K562 (cell line): ENCODE measurements at regions not wholly inside any gene's neighbourhood (a gene's known extent, or its start where the extent isn't known, plus 50 kb on each side); places are given as distances from the start of the nearest gene placed in this dataset.

Experiments
- ATAC-seq: fragments of 200-7000 bp; cut with Tn5 transposase; 3 replicates; pipeline ENCODE4 v1.9.1; 2020; ENCODE audit warnings: moderate library complexity
- BruUV-seq: library from RNA; stranded (reverse); fragments of 400-500 nt; replicated peaks from 2 replicates; lab custom pipeline; 2021; lab: Mats Ljungman, UMichigan
- CTCF ChIA-PET: fragments of 300-600 bp; formaldehyde crosslinking; extraction: SDS; loops from one replicate; lab custom pipeline; 2021; ENCODE audit warnings: low intra/inter-chr PET ratio; lab: Yijun Ruan, JAX
- POLR2A ChIA-PET: fragments of 300-600, 350-650 bp; sonication (Branson Sonifier 250); formaldehyde crosslinking; extraction: SDS; loops from one replicate; lab custom pipeline; 2021; ENCODE audit warnings: antibody characterized with exemption, inconsistent platforms; lab: Yijun Ruan, JAX
- DNase-seq, 4 experiments: peaks; one replicate each; pipeline versions ENCODE4 v3.0.0 to v3.0.0-alpha.2; 2011 to 2018; ENCODE audit warnings: low spot score in 3 of 4, mixed read lengths in 3 of 4; ENCODE audit errors: extremely low read depth in 1 of 4
- FAIRE-seq: peaks from 2 replicates; lab custom pipeline; 2011; peaks lifted over from hg19 to GRCh38; lab: Jason Lieb, UNC
- H2AFZ ChIP-seq: 2 replicates; pipeline ENCODE4 v1.6.0; 2011; ENCODE audit warnings: low read depth, low read length, control low read depth, inconsistent platforms
- H3K27ac ChIP-seq: fragments of 200-600 bp; 3 replicates; pipeline ENCODE4 v1.8.0; 2011; ENCODE audit warnings: low read depth, mild to moderate bottlenecking, control low read depth, inconsistent platforms, low read length, moderate library complexity, mixed read lengths; ENCODE audit errors: extremely low read depth
- H3K27me3 ChIP-seq, 2 experiments: fragments of 300-600 bp in 1 of 2; 2 replicates in 1 of 2; 3 replicates in 1 of 2; pipeline versions ENCODE4 v1.6.0 to v1.8.0; 2011; ENCODE audit warnings: inconsistent platforms in 2 of 2, low read length in 2 of 2, mild to moderate bottlenecking in 1 of 2, mixed read lengths in 1 of 2, moderate library complexity in 1 of 2; ENCODE audit not compliant: control insufficient read depth in 2 of 2, insufficient read depth in 2 of 2
- H3K36me3 ChIP-seq: fragments of 300-600 bp; 3 replicates; pipeline ENCODE4 v1.8.0; 2011; ENCODE audit warnings: mild to moderate bottlenecking, low read length, inconsistent platforms; ENCODE audit not compliant: control insufficient read depth, insufficient read depth
- H3K4me1 ChIP-seq, 2 experiments: fragments of 200-600 bp in 1 of 2; replicated peaks in 1 of 2; 2 replicates in 1 of 2; 3 replicates in 1 of 2; pipeline versions ENCODE4 v1.5.1 to v1.8.0; 2011; ENCODE audit warnings: inconsistent platforms in 2 of 2, low read length in 2 of 2, mild to moderate bottlenecking in 1 of 2, mixed read lengths in 1 of 2, moderate library complexity in 1 of 2; ENCODE audit not compliant: control insufficient read depth in 2 of 2, insufficient read depth in 2 of 2
- H3K4me2 ChIP-seq: 2 replicates; pipeline ENCODE4 v1.6.1; 2011; ENCODE audit warnings: low read length, control low read depth, inconsistent platforms, mixed read lengths; ENCODE audit not compliant: insufficient read depth
- H3K4me3 ChIP-seq: fragments of 200-600 bp; sonication (generic), shearing (Covaris generic); 2 replicates; pipeline ENCODE4 v1.5.1; 2016; ENCODE audit warnings: control low read depth, inconsistent platforms
- H3K79me2 ChIP-seq: fragments of 200-600 bp; 3 replicates; pipeline ENCODE4 v1.8.0; 2011; ENCODE audit warnings: low read length, inconsistent platforms; ENCODE audit not compliant: control insufficient read depth, insufficient read depth
- H3K9ac ChIP-seq, 2 experiments: 2 replicates each; pipeline versions ENCODE4 v1.6.0 to v1.6.1; 2011; ENCODE audit warnings: low read depth in 2 of 2, low read length in 2 of 2, control low read depth in 1 of 2, inconsistent platforms in 1 of 2, mild to moderate bottlenecking in 1 of 2, mixed read lengths in 1 of 2; ENCODE audit not compliant: insufficient read depth in 1 of 2
- H3K9me1 ChIP-seq: one replicate; pipeline ENCODE4 v1.6.0; 2011; ENCODE audit warnings: inconsistent platforms, mild to moderate bottlenecking, low read length, moderate library complexity; ENCODE audit not compliant: control insufficient read depth, insufficient read depth
- H3K9me3 ChIP-seq: replicated peaks from 2 replicates; pipeline ENCODE4 v1.5.1; 2011; ENCODE audit warnings: low read depth, low read length, inconsistent platforms; ENCODE audit not compliant: control insufficient read depth, insufficient read depth
- H4K20me1 ChIP-seq: replicated peaks from 2 replicates; pipeline ENCODE4 v1.6.1; 2011; ENCODE audit warnings: low read length, inconsistent platforms, mixed read lengths; ENCODE audit not compliant: control insufficient read depth, insufficient read depth
- ARNT ChIP-seq, 2 experiments: fragments of 450-650 bp; IDR thresholded peaks; 2 replicates each; pipeline ENCODE4 v1.6.1; 2016; ENCODE audit warnings: mild to moderate bottlenecking in 1 of 2
- ESRRB ChIP-seq: fragments of 250-450 bp; sonication (Bioruptor Pico); IDR thresholded peaks from 2 replicates; pipeline ENCODE4 v1.5.0; 2020; ENCODE audit warnings: mild to moderate bottlenecking, moderate library complexity, borderline replicate concordance
- EZH2 ChIP-seq: IDR thresholded peaks from 2 replicates; pipeline ENCODE4 v1.6.1; 2012; ENCODE audit warnings: low read depth, mild to moderate bottlenecking, inconsistent platforms, low read length, borderline replicate concordance
- MIER1 ChIP-seq: fragments of 450-650 bp; IDR thresholded peaks from 2 replicates; pipeline ENCODE4 v1.6.1; 2016; ENCODE audit warnings: antibody characterized with exemption, mild to moderate bottlenecking, low read depth
- NBN ChIP-seq: fragments of 450-650 bp; IDR thresholded peaks from 2 replicates; pipeline ENCODE4 v1.6.1; 2016; ENCODE audit warnings: low read depth, mild to moderate bottlenecking
- PTTG1 ChIP-seq: fragments of 450-650 bp; IDR thresholded peaks from 2 replicates; pipeline ENCODE4 v1.6.1; 2016; ENCODE audit warnings: low read depth, mild to moderate bottlenecking, missing genetic modification characterization, missing compliant biosample characterization
- RFX1 ChIP-seq: fragments of 450-650 bp; IDR thresholded peaks from 2 replicates; pipeline ENCODE4 v1.6.1; 2016; ENCODE audit warnings: mild to moderate bottlenecking, moderate library complexity
- SIN3A ChIP-seq, 2 experiments: fragments of 150-350 bp in 1 of 2; IDR thresholded peaks; 2 replicates each; pipeline ENCODE4 v1.6.1; 2011 to 2016; ENCODE audit warnings: borderline replicate concordance in 2 of 2, low read depth in 2 of 2, low read length in 2 of 2, mild to moderate bottlenecking in 2 of 2, moderate library complexity in 2 of 2; ENCODE audit not compliant: control insufficient read depth in 1 of 2
- SRSF3 ChIP-seq: fragments of 200-400 bp; formaldehyde crosslinking; IDR thresholded peaks from 2 replicates; pipeline ENCODE4 v1.6.1; 2016; ENCODE audit warnings: mild to moderate bottlenecking, low read length, moderate library complexity; ENCODE audit not compliant: insufficient read depth
- TCF7L2 ChIP-seq: fragments of 150-350 bp; IDR thresholded peaks from 2 replicates; pipeline ENCODE4 v1.6.1; 2016; ENCODE audit warnings: low read depth, mild to moderate bottlenecking, low read length, moderate library complexity
- XRCC5 ChIP-seq: fragments of 200-400 bp; formaldehyde crosslinking; IDR thresholded peaks from 2 replicates; pipeline ENCODE4 v1.6.1; 2017; ENCODE audit warnings: low read depth, mild to moderate bottlenecking, low read length
- ZNF224 ChIP-seq: sonication (generic); formaldehyde crosslinking; IDR thresholded peaks from 2 replicates; pipeline ENCODE4 v1.8.0; 2022; ENCODE audit warnings: mild to moderate bottlenecking, missing genetic modification reagents
- in situ Hi-C: fragments of 300-500 bp; cut with MboI; formaldehyde crosslinking; loops from 4 replicates; pipeline ENCODE4 v1.15.0; 2018; ENCODE audit warnings: inconsistent platforms, mixed read lengths
- intact Hi-C: fragments of 100-400 bp; cut with micrococcal nuclease; formaldehyde crosslinking; loops from 2 replicates; pipeline ENCODE4 v1.14.2; 2022
- TF ChIP-seq, protein P1 (sequence below): sonication (generic); formaldehyde crosslinking; IDR thresholded peaks from 2 replicates; pipeline ENCODE4 v1.8.1; 2022; ENCODE audit warnings: missing genetic modification reagents
- TF ChIP-seq, protein P2 (sequence below): fragments of 250-450 bp; sonication (Bioruptor Pico); IDR thresholded peaks from 2 replicates; pipeline ENCODE4 v1.8.0; 2022; ENCODE audit warnings: inconsistent platforms
- TF ChIP-seq, protein P3 (sequence below): fragments of 250-450 bp; sonication (Bioruptor Pico); IDR thresholded peaks from 2 replicates; pipeline ENCODE4 v1.5.0; 2020; ENCODE audit warnings: mild to moderate bottlenecking, borderline replicate concordance

DNA sequence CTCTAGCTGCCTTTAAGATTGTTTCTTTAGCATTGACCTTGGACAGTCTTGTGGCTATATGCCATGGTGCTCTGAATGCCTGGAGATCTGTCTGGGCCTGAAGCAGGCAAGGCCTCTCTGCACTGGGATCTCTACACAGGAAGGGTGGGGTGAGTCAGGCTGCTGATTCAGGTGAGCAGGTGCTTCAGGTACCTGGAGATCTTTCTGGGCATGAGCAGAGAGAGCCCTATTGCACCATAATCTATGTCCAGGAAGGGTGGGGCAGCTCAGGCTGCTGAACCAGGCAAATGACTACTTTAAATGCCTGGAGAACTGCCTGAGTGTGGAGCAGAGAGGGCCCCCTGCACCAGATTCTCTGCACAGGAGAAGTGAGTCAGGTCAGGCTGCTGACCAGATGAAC lies 94.5 kb downstream of the TPBG start:
- Histone ChIP-seq H3K4me3 (no peak overlapping the region), H3K79me2 (no peaks in the 10 kb centered on the region), H3K36me3 (no peaks in the 10 kb centered on the region), H3K27ac (no peak overlapping the region), H3K4me1 (no peaks in the 10 kb centered on the region), H3K9me3 (no peaks in the 10 kb centered on the region), H3K9me1 (no peaks in the 10 kb centered on the region), H3K9ac (no peak overlapping the region), H4K20me1 (no peaks in the 10 kb centered on the region), H3K27me3 (no peaks in the 10 kb centered on the region), H2AFZ (no peak overlapping the region), H3K4me2 (no peak overlapping the region)
- in situ Hi-C loops (no loop called here), intact Hi-C loops (no loop called here)
- POLR2A ChIA-PET, result no interaction called here
- FAIRE-seq (no peak), ATAC-seq (no peak), DNase-seq (no peak)
- no TSS peak for BruUV-seq
- CTCF ChIA-PET, result no interaction called here
- no peak for TF ChIP-seq SIN3A (IDR thresholded peaks at IDR 0.05; ENCODE audit: borderline replicate concordance in 2 of 2, control insufficient read depth in 1 of 2, low read depth in 2 of 2, low read length in 2 of 2)
- no peak for TF ChIP-seq TCF7L2
- TF ChIP-seq, protein P1, sequence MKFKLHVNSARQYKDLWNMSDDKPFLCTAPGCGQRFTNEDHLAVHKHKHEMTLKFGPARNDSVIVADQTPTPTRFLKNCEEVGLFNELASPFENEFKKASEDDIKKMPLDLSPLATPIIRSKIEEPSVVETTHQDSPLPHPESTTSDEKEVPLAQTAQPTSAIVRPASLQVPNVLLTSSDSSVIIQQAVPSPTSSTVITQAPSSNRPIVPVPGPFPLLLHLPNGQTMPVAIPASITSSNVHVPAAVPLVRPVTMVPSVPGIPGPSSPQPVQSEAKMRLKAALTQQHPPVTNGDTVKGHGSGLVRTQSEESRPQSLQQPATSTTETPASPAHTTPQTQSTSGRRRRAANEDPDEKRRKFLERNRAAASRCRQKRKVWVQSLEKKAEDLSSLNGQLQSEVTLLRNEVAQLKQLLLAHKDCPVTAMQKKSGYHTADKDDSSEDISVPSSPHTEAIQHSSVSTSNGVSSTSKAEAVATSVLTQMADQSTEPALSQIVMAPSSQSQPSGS (CRISPR knock-in tag), result no peak
- no peak for TF ChIP-seq XRCC5
- no peak for TF ChIP-seq ARNT (IDR thresholded peaks at IDR 0.05)
- TF ChIP-seq RFX1, result no peak
- TF ChIP-seq, protein P2, sequence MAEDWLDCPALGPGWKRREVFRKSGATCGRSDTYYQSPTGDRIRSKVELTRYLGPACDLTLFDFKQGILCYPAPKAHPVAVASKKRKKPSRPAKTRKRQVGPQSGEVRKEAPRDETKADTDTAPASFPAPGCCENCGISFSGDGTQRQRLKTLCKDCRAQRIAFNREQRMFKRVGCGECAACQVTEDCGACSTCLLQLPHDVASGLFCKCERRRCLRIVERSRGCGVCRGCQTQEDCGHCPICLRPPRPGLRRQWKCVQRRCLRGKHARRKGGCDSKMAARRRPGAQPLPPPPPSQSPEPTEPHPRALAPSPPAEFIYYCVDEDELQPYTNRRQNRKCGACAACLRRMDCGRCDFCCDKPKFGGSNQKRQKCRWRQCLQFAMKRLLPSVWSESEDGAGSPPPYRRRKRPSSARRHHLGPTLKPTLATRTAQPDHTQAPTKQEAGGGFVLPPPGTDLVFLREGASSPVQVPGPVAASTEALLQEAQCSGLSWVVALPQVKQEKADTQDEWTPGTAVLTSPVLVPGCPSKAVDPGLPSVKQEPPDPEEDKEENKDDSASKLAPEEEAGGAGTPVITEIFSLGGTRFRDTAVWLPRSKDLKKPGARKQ (CRISPR knock-in tag), result no peak
- TF ChIP-seq EZH2, result no peak
- no peak for TF ChIP-seq SRSF3
- TF ChIP-seq NBN, result no peak
- TF ChIP-seq PTTG1 (tag), result no peak
- no peak for TF ChIP-seq ESRRB (CRISPR knock-in tag)
- no peak for TF ChIP-seq ZNF224 (CRISPR knock-in tag)
- no peak for TF ChIP-seq MIER1
- TF ChIP-seq, protein P3, sequence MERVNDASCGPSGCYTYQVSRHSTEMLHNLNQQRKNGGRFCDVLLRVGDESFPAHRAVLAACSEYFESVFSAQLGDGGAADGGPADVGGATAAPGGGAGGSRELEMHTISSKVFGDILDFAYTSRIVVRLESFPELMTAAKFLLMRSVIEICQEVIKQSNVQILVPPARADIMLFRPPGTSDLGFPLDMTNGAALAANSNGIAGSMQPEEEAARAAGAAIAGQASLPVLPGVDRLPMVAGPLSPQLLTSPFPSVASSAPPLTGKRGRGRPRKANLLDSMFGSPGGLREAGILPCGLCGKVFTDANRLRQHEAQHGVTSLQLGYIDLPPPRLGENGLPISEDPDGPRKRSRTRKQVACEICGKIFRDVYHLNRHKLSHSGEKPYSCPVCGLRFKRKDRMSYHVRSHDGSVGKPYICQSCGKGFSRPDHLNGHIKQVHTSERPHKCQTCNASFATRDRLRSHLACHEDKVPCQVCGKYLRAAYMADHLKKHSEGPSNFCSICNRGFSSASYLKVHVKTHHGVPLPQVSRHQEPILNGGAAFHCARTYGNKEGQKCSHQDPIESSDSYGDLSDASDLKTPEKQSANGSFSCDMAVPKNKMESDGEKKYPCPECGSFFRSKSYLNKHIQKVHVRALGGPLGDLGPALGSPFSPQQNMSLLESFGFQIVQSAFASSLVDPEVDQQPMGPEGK (CRISPR knock-in tag), result no peak
